GM21381 (cell line): ENCODE measurements at regions not wholly inside any gene's neighbourhood (a gene's known extent, or its start where the extent isn't known, plus 50 kb on each side); places are given as distances from the start of the nearest gene placed in this dataset.

Source experiments
- ATAC-seq: cut with Tn5 transposase; IDR thresholded peaks from one replicate; pipeline ENCODE4 v1.9.1; 2021; ENCODE audit warnings: mild to moderate bottlenecking, moderate library complexity; ENCODE audit not compliant: unreplicated experiment

GRCh38 chr5:152271420-152271819 is 133.7 kb downstream of the NMUR2 start:
- ATAC-seq: no peak

- ATAC-seq: no peak
Measured at GRCh38 chr5:152270096-152270495, 135.0 kb downstream of the NMUR2 start.

GRCh38 chr5:152269533-152269932 is 135.5 kb downstream of the NMUR2 start:
- no peak for ATAC-seq

GRCh38 chr5:152264645-152265254 is 140.3 kb downstream of the NMUR2 start:
- no peak for ATAC-seq

- no peak for ATAC-seq
Measured at GRCh38 chr5:152262667-152263066, 142.4 kb downstream of the NMUR2 start.

GRCh38 chr5:152260940-152261339 is 144.1 kb downstream of the NMUR2 start:
- no peak for ATAC-seq

GRCh38 chr5:152259702-152260101 is 145.4 kb downstream of the NMUR2 start:
- no peak for ATAC-seq

GRCh38 chr5:152256580-152256979 is 148.5 kb downstream of the NMUR2 start:
- ATAC-seq: no peak

- ATAC-seq: no peak
Measured at GRCh38 chr5:152255411-152255810, 149.7 kb downstream of the NMUR2 start.

GRCh38 chr5:152247850-152248385 is 157.2 kb downstream of the NMUR2 start:
- no peak for ATAC-seq

- no peak for ATAC-seq
Measured at GRCh38 chr5:152246401-152246800, 158.7 kb downstream of the NMUR2 start.

GRCh38 chr5:152237531-152237930 is 167.5 kb downstream of the NMUR2 start:
- no peak for ATAC-seq

- no peak for ATAC-seq
Measured at GRCh38 chr5:152226191-152226590, 178.9 kb downstream of the NMUR2 start.

- no peak for ATAC-seq
Measured at GRCh38 chr5:152221721-152222629, 183.1 kb downstream of the NMUR2 start.

- no peak for ATAC-seq
Measured at GRCh38 chr5:152218694-152219093, 186.4 kb downstream of the NMUR2 start.

GRCh38 chr5:152205804-152206203 is 199.3 kb downstream of the NMUR2 start:
- no peak for ATAC-seq

GRCh38 chr5:152202321-152202720 is 202.8 kb downstream of the NMUR2 start:
- no peak for ATAC-seq

GRCh38 chr5:152193391-152194107 is 211.5 kb downstream of the NMUR2 start:
- ATAC-seq: no peak

- no peak for ATAC-seq
Measured at GRCh38 chr5:152188251-152188650, 216.8 kb downstream of the NMUR2 start.

- no peak for ATAC-seq
Measured at GRCh38 chr5:152187668-152188067, 217.4 kb downstream of the NMUR2 start.

- ATAC-seq: no peak
Measured at GRCh38 chr5:152185547-152186245, 219.4 kb downstream of the NMUR2 start.
